Large intestine (tissue), 3 donors: ENCODE measurements at regions not wholly inside any gene's neighbourhood (a gene's known extent, or its start where the extent isn't known, plus 50 kb on each side); places are given as distances from the start of the nearest gene placed in this dataset.

Source experiments
- DNase-seq, 2 donors: peaks; one replicate each; pipeline versions ENCODE4 v3.0.0 to v3.0.0-alpha.2; 2013
- H3K27ac ChIP-seq: one replicate; pipeline ENCODE4 v1.5.1; 2013; ENCODE audit warnings: low read length
- H3K27me3 ChIP-seq: 2 replicates; pipeline ENCODE4 v1.6.1; 2013; ENCODE audit warnings: low read length; ENCODE audit not compliant: control insufficient read depth, insufficient read depth
- H3K36me3 ChIP-seq: 2 replicates; pipeline ENCODE4 v1.6.1; 2013; ENCODE audit warnings: low read length; ENCODE audit not compliant: control insufficient read depth, insufficient read depth
- H3K4me1 ChIP-seq: one replicate; pipeline ENCODE4 v1.6.1; 2013; ENCODE audit warnings: low read length; ENCODE audit not compliant: control insufficient read depth, insufficient read depth
- H3K4me3 ChIP-seq: one replicate; pipeline ENCODE4 v1.5.1; 2013; ENCODE audit warnings: low read length
- H3K9me3 ChIP-seq: one replicate; pipeline ENCODE4 v1.6.1; 2013; ENCODE audit warnings: mild to moderate bottlenecking, low read depth, low read length, moderate library complexity; ENCODE audit not compliant: control insufficient read depth
- WGBS: methylation state at CpG from one replicate; pipeline ENCODE4 v1.1.5; 2013; ENCODE audit warnings: low lambda C conversion rate; ENCODE audit not compliant: insufficient coverage; 5-methylcytosine and 5-hydroxymethylcytosine counted together

- Histone ChIP-seq H3K27ac (no peak overlapping the region), H3K36me3 (no peaks in the 10 kb centered on the region), H3K4me3 (no peak overlapping the region), H3K27me3 (no peaks in the 10 kb centered on the region), H3K9me3 (no peaks in the 10 kb centered on the region), H3K4me1 (no peaks in the 10 kb centered on the region)
- no peak for DNase-seq
- 83% methylated on average over 1 of the region's 2 CpGs for WGBS
Measured at GRCh38 chr22:47705350-47705749, 942.9 kb downstream of the TBC1D22A start.

- H3K4me1 ChIP-seq, result no peaks in the 10 kb centered on the region
- no peaks in the 10 kb centered on the region for H3K9me3 ChIP-seq
- DNase-seq, result no peak
- H3K4me3 ChIP-seq, result no peak overlapping the region
- H3K36me3 ChIP-seq, result no peaks in the 10 kb centered on the region
- no CpG with 5 or more reads among the region's 8 CpGs for WGBS
- H3K27me3 ChIP-seq, result no peaks in the 10 kb centered on the region
- no peak overlapping the region for H3K27ac ChIP-seq
Measured at GRCh38 chr22:47698906-47699305, 936.5 kb downstream of the TBC1D22A start.

GRCh38 chr22:47697861-47698260, 935.4 kb downstream of the TBC1D22A start:
- Histone ChIP-seq H3K36me3 (no peaks in the 10 kb centered on the region), H3K4me1 (no peaks in the 10 kb centered on the region), H3K4me3 (no peak overlapping the region), H3K27ac (no peak overlapping the region), H3K9me3 (no peaks in the 10 kb centered on the region), H3K27me3 (no peaks in the 10 kb centered on the region)
- no CpG with 5 or more reads among the region's 1 CpG for WGBS
- DNase-seq, result no peak

GRCh38 chr22:47696776-47697175, 934.3 kb downstream of the TBC1D22A start:
- DNase-seq, result no peak
- no peaks in the 10 kb centered on the region for H3K9me3 ChIP-seq
- H3K4me3 ChIP-seq, result no peak overlapping the region
- no peaks in the 10 kb centered on the region for H3K4me1 ChIP-seq
- 100% methylated on average over 1 of the region's 3 CpGs for WGBS
- no peak overlapping the region for H3K27ac ChIP-seq
- H3K27me3 ChIP-seq, result no peaks in the 10 kb centered on the region
- H3K36me3 ChIP-seq, result no peaks in the 10 kb centered on the region

GRCh38 chr22:47695176-47695575, 932.7 kb downstream of the TBC1D22A start:
- no peaks in the 10 kb centered on the region for H3K27me3 ChIP-seq
- DNase-seq, result no peak
- WGBS, result no CpG with 5 or more reads among the region's 5 CpGs

GRCh38 chr22:47694536-47695130, 932.2 kb downstream of the TBC1D22A start:
- WGBS, result 100% methylated on average over 1 of the region's 4 CpGs
- no peaks in the 10 kb centered on the region for H3K9me3 ChIP-seq
- H3K4me3 ChIP-seq, result no peak overlapping the region

More at GRCh38 chr22:47695176-47695575, 932.7 kb downstream of the TBC1D22A start:
- H3K36me3 ChIP-seq, result no peaks in the 10 kb centered on the region
- H3K4me3 ChIP-seq, result no peak overlapping the region
- H3K9me3 ChIP-seq, result no peaks in the 10 kb centered on the region
- no peaks in the 10 kb centered on the region for H3K4me1 ChIP-seq
- no peak overlapping the region for H3K27ac ChIP-seq

GRCh38 chr22:47693606-47694005, 931.2 kb downstream of the TBC1D22A start:
- no CpG with 5 or more reads among the region's 6 CpGs for WGBS
- no peaks in the 10 kb centered on the region for H3K27me3 ChIP-seq
- no peaks in the 10 kb centered on the region for H3K36me3 ChIP-seq
- H3K4me1 ChIP-seq, result no peaks in the 10 kb centered on the region
- no peak for DNase-seq
- no peak overlapping the region for H3K4me3 ChIP-seq
- H3K27ac ChIP-seq, result no peak overlapping the region
- no peaks in the 10 kb centered on the region for H3K9me3 ChIP-seq

More at GRCh38 chr22:47694536-47695130, 932.2 kb downstream of the TBC1D22A start:
- no peaks in the 10 kb centered on the region for H3K27me3 ChIP-seq
- no peaks in the 10 kb centered on the region for H3K36me3 ChIP-seq
- no peaks in the 10 kb centered on the region for H3K4me1 ChIP-seq
- no peak overlapping the region for H3K27ac ChIP-seq
- no peak for DNase-seq

- Histone ChIP-seq H3K9me3 (no peaks in the 10 kb centered on the region), H3K36me3 (no peaks in the 10 kb centered on the region), H3K4me1 (no peaks in the 10 kb centered on the region), H3K27me3 (no peaks in the 10 kb centered on the region), H3K27ac (no peak overlapping the region), H3K4me3 (no peak overlapping the region)
- no peak for DNase-seq
- WGBS, result 100% methylated on average over 2 of the region's 12 CpGs
Measured at GRCh38 chr22:47692811-47693210, 930.4 kb downstream of the TBC1D22A start.

GRCh38 chr22:47691152-47691895, 928.9 kb downstream of the TBC1D22A start:
- Histone ChIP-seq H3K9me3 (no peaks in the 10 kb centered on the region), H3K4me1 (no peaks in the 10 kb centered on the region), H3K36me3 (no peaks in the 10 kb centered on the region), H3K27ac (no peak overlapping the region), H3K4me3 (no peak overlapping the region), H3K27me3 (no peaks in the 10 kb centered on the region)
- 100% methylated on average over 2 of the region's 10 CpGs for WGBS
- no peak for DNase-seq

GRCh38 chr22:47690586-47690985, 928.1 kb downstream of the TBC1D22A start:
- DNase-seq, result no peak
- Histone ChIP-seq H3K36me3 (no peaks in the 10 kb centered on the region), H3K4me1 (no peaks in the 10 kb centered on the region), H3K27me3 (no peaks in the 10 kb centered on the region), H3K4me3 (no peak overlapping the region), H3K27ac (no peak overlapping the region), H3K9me3 (no peaks in the 10 kb centered on the region)
- WGBS, result no CpG with 5 or more reads among the region's 4 CpGs

GRCh38 chr22:47690166-47690565, 927.7 kb downstream of the TBC1D22A start:
- Histone ChIP-seq H3K4me1 (no peaks in the 10 kb centered on the region), H3K36me3 (no peaks in the 10 kb centered on the region), H3K4me3 (no peak overlapping the region), H3K27ac (no peak overlapping the region), H3K9me3 (no peaks in the 10 kb centered on the region), H3K27me3 (no peaks in the 10 kb centered on the region)
- DNase-seq, result no peak
- no CpG with 5 or more reads among the region's 2 CpGs for WGBS
